HCT116 (cell line): ENCODE measurements at regions not wholly inside any gene's neighbourhood (a gene's known extent, or its start where the extent isn't known, plus 50 kb on each side); places are given as distances from the start of the nearest gene placed in this dataset.

Experiments
- MAX ChIP-seq: IDR thresholded peaks from 2 replicates; pipeline ENCODE4 v1.6.1; 2012
- POLR2AphosphoS5 ChIP-seq: IDR thresholded peaks from 2 replicates; pipeline ENCODE4 v1.6.1; 2011; ENCODE audit warnings: mild to moderate bottlenecking, low read depth, low read length, moderate library complexity
- TF ChIP-seq, protein P1 (sequence below), 3 experiments: fragments of 200-600 bp in 1 of 3; sonication (generic) in 1 of 3; IDR thresholded peaks in 2 of 3; conservative IDR thresholded peaks in 1 of 3; 2 replicates each; pipeline ENCODE4 v1.5.1; 2012 to 2017; ENCODE audit warnings: low read depth in 2 of 3, low read length in 2 of 3, antibody characterized with exemption in 1 of 3, borderline replicate concordance in 1 of 3, control low read depth in 1 of 3, mild to moderate bottlenecking in 1 of 3, mixed read lengths in 1 of 3, mixed run types in 1 of 3, moderate library complexity in 1 of 3; ENCODE audit not compliant: insufficient read depth in 1 of 3

- TF ChIP-seq POLR2AphosphoS5 (no peak), MAX (no peak)
- TF ChIP-seq, protein P1, sequence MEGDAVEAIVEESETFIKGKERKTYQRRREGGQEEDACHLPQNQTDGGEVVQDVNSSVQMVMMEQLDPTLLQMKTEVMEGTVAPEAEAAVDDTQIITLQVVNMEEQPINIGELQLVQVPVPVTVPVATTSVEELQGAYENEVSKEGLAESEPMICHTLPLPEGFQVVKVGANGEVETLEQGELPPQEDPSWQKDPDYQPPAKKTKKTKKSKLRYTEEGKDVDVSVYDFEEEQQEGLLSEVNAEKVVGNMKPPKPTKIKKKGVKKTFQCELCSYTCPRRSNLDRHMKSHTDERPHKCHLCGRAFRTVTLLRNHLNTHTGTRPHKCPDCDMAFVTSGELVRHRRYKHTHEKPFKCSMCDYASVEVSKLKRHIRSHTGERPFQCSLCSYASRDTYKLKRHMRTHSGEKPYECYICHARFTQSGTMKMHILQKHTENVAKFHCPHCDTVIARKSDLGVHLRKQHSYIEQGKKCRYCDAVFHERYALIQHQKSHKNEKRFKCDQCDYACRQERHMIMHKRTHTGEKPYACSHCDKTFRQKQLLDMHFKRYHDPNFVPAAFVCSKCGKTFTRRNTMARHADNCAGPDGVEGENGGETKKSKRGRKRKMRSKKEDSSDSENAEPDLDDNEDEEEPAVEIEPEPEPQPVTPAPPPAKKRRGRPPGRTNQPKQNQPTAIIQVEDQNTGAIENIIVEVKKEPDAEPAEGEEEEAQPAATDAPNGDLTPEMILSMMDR (IDR thresholded peaks at IDR 0.05 in 2 of 3, conservative IDR thresholded peaks at IDR 0.05 in 1 of 3; ENCODE audit: borderline replicate concordance in 1 of 3, insufficient read depth in 1 of 3, low read depth in 2 of 3, low read length in 2 of 3): no peak
Measured at GRCh38 chr6:88371480-88371879, 205.3 kb upstream of the CNR1 start.
